ENCODE measurements at regions not wholly inside any gene's neighbourhood (a gene's known extent, or its start where the extent isn't known, plus 50 kb on each side); places are given as distances from the start of the nearest gene placed in this dataset.

- Mint-ChIP-seq H3K4me1 (no peaks in the 10 kb centered on the region), H3K36me3 (no peaks in the 10 kb centered on the region), H3K27ac (no peak overlapping the region), H3K4me3 (no peak overlapping the region), H3K9me3 (no peaks in the 10 kb centered on the region), H3K27me3 (peaks cover 10% of the 10 kb centered on the region)
These were observed 264.7 kb downstream of the METTL4 start for GRCh38 chr18:2306606-2307005.

GRCh38 chr18:2310886-2311285 is 260.4 kb downstream of the METTL4 start:
- Mint-ChIP-seq H3K27ac (no peak overlapping the region), H3K4me1 (peaks cover 3 to 6% (median 5%) of the 10 kb centered on the region in 3 donors), H3K27me3 (peaks cover 15% of the 10 kb centered on the region), H3K36me3 (no peaks in the 10 kb centered on the region), H3K9me3 (no peaks in the 10 kb centered on the region), H3K4me3 (peak overlapping the region in 2 of 4 donors; percentile 19 to 44)

- Mint-ChIP-seq H3K9me3 (no peaks in the 10 kb centered on the region), H3K27ac (no peak overlapping the region), H3K4me3 (peak overlapping the region in 1 of 4 donors; percentile 3), H3K36me3 (no peaks in the 10 kb centered on the region), H3K27me3 (peaks cover 15% of the 10 kb centered on the region), H3K4me1 (peaks cover 3 to 6% (median 5%) of the 10 kb centered on the region in 3 donors)
These were observed 258.9 kb downstream of the METTL4 start for GRCh38 chr18:2312440-2312839.

- Mint-ChIP-seq H3K36me3 (no peaks in the 10 kb centered on the region), H3K4me3 (no peak overlapping the region), H3K27me3 (peaks cover 17% of the 10 kb centered on the region), H3K4me1 (peaks cover 3 to 6% (median 5%) of the 10 kb centered on the region in 3 donors), H3K27ac (no peak overlapping the region), H3K9me3 (no peaks in the 10 kb centered on the region)
These were observed 258.0 kb downstream of the METTL4 start for GRCh38 chr18:2313332-2313731.

- no peak overlapping the region for H3K4me3 Mint-ChIP-seq
- no peaks in the 10 kb centered on the region for H3K36me3 Mint-ChIP-seq
- peaks cover 3 to 6% (median 5%) of the 10 kb centered on the region in 3 donors for H3K4me1 Mint-ChIP-seq
- peaks cover 4 to 12% (median 5%) of the 10 kb centered on the region in 3 donors for H3K9me3 Mint-ChIP-seq
- H3K27ac Mint-ChIP-seq, result no peak overlapping the region
- peaks cover 14% of the 10 kb centered on the region for H3K27me3 Mint-ChIP-seq
These were observed 255.1 kb downstream of the METTL4 start for GRCh38 chr18:2316082-2316750.

- Mint-ChIP-seq H3K27me3 (peaks cover 14% of the 10 kb centered on the region), H3K9me3 (peaks cover 4 to 12% (median 5%) of the 10 kb centered on the region in 3 donors), H3K4me3 (no peak overlapping the region), H3K36me3 (no peaks in the 10 kb centered on the region), H3K4me1 (peaks cover 3 to 7% (median 6%) of the 10 kb centered on the region in 3 donors), H3K27ac (no peak overlapping the region)
These were observed 254.3 kb downstream of the METTL4 start for GRCh38 chr18:2316751-2317696.

- Mint-ChIP-seq H3K27ac (no peak overlapping the region), H3K9me3 (peaks cover 5 to 12% (median 5%) of the 10 kb centered on the region in 3 donors), H3K36me3 (no peaks in the 10 kb centered on the region), H3K4me3 (no peak overlapping the region), H3K27me3 (peaks cover 9% of the 10 kb centered on the region), H3K4me1 (peaks cover 0 to 1% (median 0%) of the 10 kb centered on the region in 3 donors)
These were observed 246.8 kb downstream of the METTL4 start for GRCh38 chr18:2324459-2324858.

GRCh38 chr18:2325308-2325849 is 245.9 kb downstream of the METTL4 start:
- Mint-ChIP-seq H3K27me3 (peaks cover 11% of the 10 kb centered on the region), H3K4me1 (peaks cover 0 to 1% (median 0%) of the 10 kb centered on the region in 3 donors), H3K4me3 (no peak overlapping the region), H3K36me3 (no peaks in the 10 kb centered on the region), H3K27ac (no peak overlapping the region), H3K9me3 (peaks cover 2 to 8% (median 4%) of the 10 kb centered on the region in 3 donors)

GRCh38 chr18:2325933-2326332 is 245.4 kb downstream of the METTL4 start:
- Mint-ChIP-seq H3K4me3 (no peak overlapping the region), H3K9me3 (peaks cover 0 to 6% (median 4%) of the 10 kb centered on the region in 3 donors), H3K36me3 (no peaks in the 10 kb centered on the region), H3K4me1 (peaks cover 0 to 1% (median 0%) of the 10 kb centered on the region in 3 donors), H3K27me3 (peaks cover 10% of the 10 kb centered on the region), H3K27ac (no peak overlapping the region)

- Mint-ChIP-seq H3K27ac (no peak overlapping the region), H3K36me3 (no peaks in the 10 kb centered on the region), H3K4me3 (no peak overlapping the region), H3K27me3 (peaks cover 10% of the 10 kb centered on the region), H3K9me3 (peaks cover 0 to 4% (median 3%) of the 10 kb centered on the region in 3 donors), H3K4me1 (no peaks in the 10 kb centered on the region)
These were observed 244.3 kb downstream of the METTL4 start for GRCh38 chr18:2326999-2327398.

- no peak overlapping the region for H3K27ac Mint-ChIP-seq
- no peak overlapping the region for H3K4me3 Mint-ChIP-seq
- H3K9me3 Mint-ChIP-seq, result no peaks in the 10 kb centered on the region
- H3K27me3 Mint-ChIP-seq, result peaks cover 11% of the 10 kb centered on the region
- H3K4me1 Mint-ChIP-seq, result no peaks in the 10 kb centered on the region
- H3K36me3 Mint-ChIP-seq, result no peaks in the 10 kb centered on the region
These were observed 240.5 kb downstream of the METTL4 start for GRCh38 chr18:2330764-2331163.

GRCh38 chr18:2331491-2331890 is 239.8 kb downstream of the METTL4 start:
- Mint-ChIP-seq H3K4me1 (no peaks in the 10 kb centered on the region), H3K27ac (no peak overlapping the region), H3K9me3 (no peaks in the 10 kb centered on the region), H3K4me3 (no peak overlapping the region), H3K27me3 (peaks cover 12% of the 10 kb centered on the region), H3K36me3 (no peaks in the 10 kb centered on the region)

- peaks cover 4% of the 10 kb centered on the region for H3K27me3 Mint-ChIP-seq
- H3K27ac Mint-ChIP-seq, result no peak overlapping the region
- H3K36me3 Mint-ChIP-seq, result no peaks in the 10 kb centered on the region
- no peaks in the 10 kb centered on the region for H3K9me3 Mint-ChIP-seq
- H3K4me1 Mint-ChIP-seq, result no peaks in the 10 kb centered on the region
- no peak overlapping the region for H3K4me3 Mint-ChIP-seq
These were observed 234.5 kb downstream of the METTL4 start for GRCh38 chr18:2336690-2337392.

GRCh38 chr18:2337552-2338141 is 233.7 kb downstream of the METTL4 start:
- Mint-ChIP-seq H3K27me3 (peaks cover 4% of the 10 kb centered on the region), H3K27ac (no peak overlapping the region), H3K4me3 (no peak overlapping the region), H3K9me3 (no peaks in the 10 kb centered on the region), H3K36me3 (no peaks in the 10 kb centered on the region), H3K4me1 (no peaks in the 10 kb centered on the region)
